ENCODE measurements at regions not wholly inside any gene's neighbourhood (a gene's known extent, or its start where the extent isn't known, plus 50 kb on each side); places are given as distances from the start of the nearest gene placed in this dataset.

- no peaks in the 10 kb centered on the region for H3K36me3 ChIP-seq (ENCODE audit: control insufficient read depth, insufficient read depth, low read length)
- peak; percentile 83 for DNase-seq
- Mint-ChIP-seq H3K4me1 (peaks cover 24% of the 10 kb centered on the region), H3K27me3 (ENCODE audit: insufficient read depth) (no peaks in the 10 kb centered on the region), H3K36me3 (ENCODE audit: low read depth) (no peaks in the 10 kb centered on the region), H3K27ac (peak overlapping the region; percentile 59), H3K4me3 (peak overlapping the region; percentile 26), H3K9me3 (peaks cover 29% of the 10 kb centered on the region)
- peaks cover 11% of the 10 kb centered on the region for H3K4me1 ChIP-seq (ENCODE audit: control insufficient read depth, insufficient read depth, low read length)
- TF ChIP-seq CTCF (conservative IDR thresholded peaks at IDR 0.05) = no peak
- H3K9me3 ChIP-seq (ENCODE audit: control insufficient read depth, low read length) = peaks cover 31% of the 10 kb centered on the region
- 76 to 83% methylated on average over 8 to 9 of the region's 9 CpGs for WGBS, 2 experiments (ENCODE audit: insufficient coverage in 1 of 2, insufficient read length in 1 of 2)
- no peaks in the 10 kb centered on the region for H3K27me3 ChIP-seq (ENCODE audit: control insufficient read depth, insufficient read depth, low read length, poor library complexity, severe bottlenecking)
- H3K9ac ChIP-seq (ENCODE audit: extremely low read depth, low read length, poor library complexity, severe bottlenecking) = no peak overlapping the region
- no peak overlapping the region for H3K4me3 ChIP-seq (ENCODE audit: low read length)
- H3K27ac ChIP-seq (ENCODE audit: low read depth, low read length) = no peak overlapping the region
Observed at GRCh38 chr20:47991875-47992488, 206.7 kb upstream of the SULF2 start.

DNA sequence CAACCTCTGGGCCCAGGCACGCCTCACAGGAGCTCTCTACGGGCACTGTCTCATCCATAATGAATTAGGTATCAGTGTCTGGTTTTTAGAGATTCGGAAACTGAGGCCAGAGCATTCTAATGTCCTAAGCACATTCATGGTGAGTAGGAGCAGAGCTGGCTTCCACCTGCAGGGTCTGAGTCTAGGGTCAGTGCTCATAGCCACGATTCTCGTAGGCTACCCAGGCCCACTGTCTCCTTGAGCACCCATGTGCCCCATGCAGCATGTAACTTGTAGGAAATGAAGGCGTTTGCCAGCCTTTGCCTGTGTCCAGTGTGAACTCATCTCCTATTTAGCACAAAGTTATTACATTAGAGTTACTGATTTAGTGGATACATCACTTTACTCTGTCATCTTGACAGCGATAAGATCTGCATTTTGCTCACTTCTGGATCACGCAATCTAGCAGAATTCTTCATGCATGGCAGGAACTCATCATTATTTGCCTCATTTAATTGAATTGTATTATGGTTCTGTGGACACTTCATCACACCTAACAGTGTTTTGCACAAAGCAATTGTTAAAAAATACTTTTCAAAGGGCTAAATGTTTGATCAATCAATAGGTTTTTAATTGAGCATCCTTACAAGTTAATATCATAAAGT lies 205.3 kb upstream of the SULF2 start:
- Histone ChIP-seq H3K4me3 (ENCODE audit: low read length) (no peak overlapping the region), H3K27ac (ENCODE audit: low read depth, low read length) (no peak overlapping the region), H3K4me1 (ENCODE audit: control insufficient read depth, insufficient read depth, low read length) (peaks cover 11% of the 10 kb centered on the region), H3K36me3 (ENCODE audit: control insufficient read depth, insufficient read depth, low read length) (no peaks in the 10 kb centered on the region), H3K9ac (ENCODE audit: extremely low read depth, low read length, poor library complexity, severe bottlenecking) (no peak overlapping the region), H3K27me3 (ENCODE audit: control insufficient read depth, insufficient read depth, low read length, poor library complexity, severe bottlenecking) (no peaks in the 10 kb centered on the region), H3K9me3 (ENCODE audit: control insufficient read depth, low read length) (peaks cover 31% of the 10 kb centered on the region)
- Mint-ChIP-seq H3K9me3 (peaks cover 29% of the 10 kb centered on the region), H3K4me3 (no peak overlapping the region), H3K36me3 (ENCODE audit: low read depth) (no peaks in the 10 kb centered on the region), H3K27me3 (ENCODE audit: insufficient read depth) (no peaks in the 10 kb centered on the region), H3K4me1 (peaks cover 24% of the 10 kb centered on the region), H3K27ac (no peak overlapping the region)
- DNase-seq = no peak
- no peak for TF ChIP-seq CTCF (conservative IDR thresholded peaks at IDR 0.05)
- WGBS, 2 experiments (ENCODE audit: insufficient coverage in 1 of 2, insufficient read length in 1 of 2) = 93 to 95% methylated on average over 7 to 8 of the region's 8 CpGs

GRCh38 chr20:47989957-47990356 lies 204.7 kb upstream of the SULF2 start:
- no peaks in the 10 kb centered on the region for H3K27me3 Mint-ChIP-seq (ENCODE audit: insufficient read depth)

More at GRCh38 chr20:47989957-47990356, 204.7 kb upstream of the SULF2 start:
- peaks cover 25% of the 10 kb centered on the region for H3K9me3 ChIP-seq (ENCODE audit: control insufficient read depth, low read length)
- H3K27ac ChIP-seq (ENCODE audit: low read depth, low read length) = no peak overlapping the region
- no peak overlapping the region for H3K9ac ChIP-seq (ENCODE audit: extremely low read depth, low read length, poor library complexity, severe bottlenecking)
- TF ChIP-seq CTCF (conservative IDR thresholded peaks at IDR 0.05) = no peak
- H3K9me3 Mint-ChIP-seq = peaks cover 26% of the 10 kb centered on the region
- no peak overlapping the region for H3K4me3 ChIP-seq (ENCODE audit: low read length)
- H3K36me3 ChIP-seq (ENCODE audit: control insufficient read depth, insufficient read depth, low read length) = no peaks in the 10 kb centered on the region
- no peaks in the 10 kb centered on the region for H3K27me3 ChIP-seq (ENCODE audit: control insufficient read depth, insufficient read depth, low read length, poor library complexity, severe bottlenecking)
- peaks cover 11% of the 10 kb centered on the region for H3K4me1 ChIP-seq (ENCODE audit: control insufficient read depth, insufficient read depth, low read length)
- DNase-seq = no peak
- H3K4me1 Mint-ChIP-seq = peaks cover 24% of the 10 kb centered on the region
- H3K36me3 Mint-ChIP-seq (ENCODE audit: low read depth) = no peaks in the 10 kb centered on the region
- H3K27ac Mint-ChIP-seq = no peak overlapping the region
- H3K4me3 Mint-ChIP-seq = no peak overlapping the region
- WGBS, 2 experiments (ENCODE audit: insufficient coverage in 1 of 2, insufficient read length in 1 of 2) = 90 to 91% methylated on average over 4 of the region's 4 CpGs
